GM21367 (cell line): ENCODE measurements at regions not wholly inside any gene's neighbourhood (a gene's known extent, or its start where the extent isn't known, plus 50 kb on each side); places are given as distances from the start of the nearest gene placed in this dataset.

Experiments used
- ATAC-seq: cut with Tn5 transposase; IDR thresholded peaks from one replicate; pipeline ENCODE4 v1.9.1; 2021; ENCODE audit not compliant: unreplicated experiment

- no peak for ATAC-seq
Measured at GRCh38 chr3:137409584-137409983, 354.5 kb upstream of the SOX14 start.

GRCh38 chr3:137410028-137410427 lies 354.1 kb upstream of the SOX14 start:
- ATAC-seq: no peak

GRCh38 chr3:137420198-137420995 lies 343.7 kb upstream of the SOX14 start:
- ATAC-seq: no peak

GRCh38 chr3:137438561-137438960 lies 325.6 kb upstream of the SOX14 start:
- ATAC-seq: no peak

GRCh38 chr3:137460944-137461343 lies 303.2 kb upstream of the SOX14 start:
- ATAC-seq: no peak

GRCh38 chr3:137463131-137463530 lies 301.0 kb upstream of the SOX14 start:
- no peak for ATAC-seq

- no peak for ATAC-seq
Measured at GRCh38 chr3:137464341-137464740, 299.8 kb upstream of the SOX14 start.

GRCh38 chr3:137468446-137468845 lies 295.7 kb upstream of the SOX14 start:
- no peak for ATAC-seq

GRCh38 chr3:137469263-137469662 lies 294.9 kb upstream of the SOX14 start:
- ATAC-seq: no peak

- no peak for ATAC-seq
Measured at GRCh38 chr3:137471130-137471529, 293.0 kb upstream of the SOX14 start.

GRCh38 chr3:137471558-137472204 lies 292.4 kb upstream of the SOX14 start:
- ATAC-seq: no peak

- no peak for ATAC-seq
Measured at GRCh38 chr3:137477614-137478013, 286.5 kb upstream of the SOX14 start.

- ATAC-seq: no peak
Measured at GRCh38 chr3:137509354-137510045, 254.6 kb upstream of the SOX14 start.

GRCh38 chr3:137511655-137512054 lies 252.5 kb upstream of the SOX14 start:
- ATAC-seq: no peak

GRCh38 chr3:137514853-137515252 lies 249.3 kb upstream of the SOX14 start:
- ATAC-seq: no peak

GRCh38 chr3:137519602-137520001 lies 244.5 kb upstream of the SOX14 start:
- no peak for ATAC-seq

GRCh38 chr3:137524751-137525150 lies 239.4 kb upstream of the SOX14 start:
- no peak for ATAC-seq

GRCh38 chr3:137525471-137525870 lies 238.6 kb upstream of the SOX14 start:
- no peak for ATAC-seq

- no peak for ATAC-seq
Measured at GRCh38 chr3:137542049-137542448, 222.1 kb upstream of the SOX14 start.

- ATAC-seq: no peak
Measured at GRCh38 chr3:137554242-137554641, 209.9 kb upstream of the SOX14 start.

- ATAC-seq: no peak
Measured at GRCh38 chr3:137568880-137569279, 195.2 kb upstream of the SOX14 start.

- no peak for ATAC-seq
Measured at GRCh38 chr3:137572931-137573330, 191.2 kb upstream of the SOX14 start.
